Ectodermal cell (in vitro differentiated cells): ENCODE measurements at regions not wholly inside any gene's neighbourhood (a gene's known extent, or its start where the extent isn't known, plus 50 kb on each side); places are given as distances from the start of the nearest gene placed in this dataset.

Experiments
- H3K27ac ChIP-seq: 2 replicates; pipeline ENCODE4 v1.7.0; 2013; ENCODE audit warnings: mild to moderate bottlenecking, low read depth, low read length; ENCODE audit not compliant: insufficient read depth, poor library complexity, severe bottlenecking
- H3K27me3 ChIP-seq: 2 replicates; pipeline ENCODE4 v1.7.0; 2013; ENCODE audit warnings: mild to moderate bottlenecking, low read length; ENCODE audit not compliant: insufficient read depth, control insufficient read depth, poor library complexity, severe bottlenecking
- H3K36me3 ChIP-seq: one replicate; pipeline ENCODE4 v1.7.0; 2013; ENCODE audit warnings: low read length; ENCODE audit not compliant: control insufficient read depth, insufficient read depth
- H3K4me1 ChIP-seq: one replicate; pipeline ENCODE4 v1.7.0; 2013; ENCODE audit warnings: low read length; ENCODE audit not compliant: control insufficient read depth, insufficient read depth
- H3K4me3 ChIP-seq: 2 replicates; pipeline ENCODE4 v1.7.0; 2013; ENCODE audit warnings: low read depth, low read length, control low read depth; ENCODE audit not compliant: insufficient read depth
- H3K9me3 ChIP-seq: 2 replicates; pipeline ENCODE4 v1.7.0; 2013; ENCODE audit warnings: mild to moderate bottlenecking, low read length, moderate library complexity; ENCODE audit not compliant: control insufficient read depth
- WGBS, 2 experiments: methylation state at CpG; one replicate each; pipeline ENCODE4 v1.1.7; 2013; ENCODE audit warnings: missing lambda C conversion rate in 2 of 2; 5-methylcytosine and 5-hydroxymethylcytosine counted together

- H3K4me1 ChIP-seq: no peaks in the 10 kb centered on the region
- WGBS, 2 experiments: 88 to 89% methylated on average over 4 of the region's 4 CpGs
- no peak overlapping the region for H3K4me3 ChIP-seq
- peaks cover 3% of the 10 kb centered on the region for H3K9me3 ChIP-seq
- H3K36me3 ChIP-seq: no peaks in the 10 kb centered on the region
- H3K27me3 ChIP-seq: no peaks in the 10 kb centered on the region
- H3K27ac ChIP-seq: no peak overlapping the region
These were observed 91.1 kb upstream of the PTPN1 start for GRCh38 chr20:50418890-50419642.

GRCh38 chr20:50420380-50420779 lies 89.8 kb upstream of the PTPN1 start:
- no peaks in the 10 kb centered on the region for H3K36me3 ChIP-seq
- H3K27me3 ChIP-seq: no peaks in the 10 kb centered on the region
- H3K27ac ChIP-seq: no peak overlapping the region
- no peaks in the 10 kb centered on the region for H3K9me3 ChIP-seq
- 94 to 96% methylated on average over 7 of the region's 7 CpGs for WGBS, 2 experiments
- H3K4me3 ChIP-seq: no peak overlapping the region
- H3K4me1 ChIP-seq: no peaks in the 10 kb centered on the region

- Histone ChIP-seq H3K27ac (no peak overlapping the region), H3K9me3 (no peaks in the 10 kb centered on the region), H3K36me3 (no peaks in the 10 kb centered on the region), H3K4me3 (no peak overlapping the region), H3K27me3 (no peaks in the 10 kb centered on the region), H3K4me1 (no peaks in the 10 kb centered on the region)
- 94 to 95% methylated on average over 6 of the region's 6 CpGs for WGBS, 2 experiments
These were observed 88.5 kb upstream of the PTPN1 start for GRCh38 chr20:50421356-50422340.

- Histone ChIP-seq H3K36me3 (no peaks in the 10 kb centered on the region), H3K4me1 (peaks cover 4% of the 10 kb centered on the region), H3K27me3 (no peaks in the 10 kb centered on the region), H3K27ac (no peak overlapping the region), H3K4me3 (no peak overlapping the region), H3K9me3 (no peaks in the 10 kb centered on the region)
- WGBS, 2 experiments: 89 to 92% methylated on average over 6 of the region's 6 CpGs
These were observed 86.4 kb upstream of the PTPN1 start for GRCh38 chr20:50423758-50424157.

- WGBS, 2 experiments: 86 to 91% methylated on average over 3 of the region's 3 CpGs
- Histone ChIP-seq H3K4me3 (no peak overlapping the region), H3K27me3 (no peaks in the 10 kb centered on the region)
These were observed 85.1 kb upstream of the PTPN1 start for GRCh38 chr20:50425076-50425475.

GRCh38 chr20:50426866-50427718 lies 83.1 kb upstream of the PTPN1 start:
- no peaks in the 10 kb centered on the region for H3K36me3 ChIP-seq
- H3K27ac ChIP-seq: no peak overlapping the region
- H3K4me1 ChIP-seq: peaks cover 4% of the 10 kb centered on the region
- H3K27me3 ChIP-seq: no peaks in the 10 kb centered on the region
- H3K4me3 ChIP-seq: no peak overlapping the region
- H3K9me3 ChIP-seq: no peaks in the 10 kb centered on the region
- WGBS, 2 experiments: 82 to 85% methylated on average over 6 of the region's 6 CpGs

More at GRCh38 chr20:50425076-50425475, 85.1 kb upstream of the PTPN1 start:
- no peaks in the 10 kb centered on the region for H3K36me3 ChIP-seq
- H3K4me1 ChIP-seq: peaks cover 4% of the 10 kb centered on the region
- H3K27ac ChIP-seq: no peak overlapping the region
- no peaks in the 10 kb centered on the region for H3K9me3 ChIP-seq

- Histone ChIP-seq H3K4me3 (no peak overlapping the region), H3K4me1 (peaks cover 4% of the 10 kb centered on the region), H3K9me3 (no peaks in the 10 kb centered on the region), H3K27me3 (no peaks in the 10 kb centered on the region), H3K36me3 (no peaks in the 10 kb centered on the region), H3K27ac (no peak overlapping the region)
- 65 to 71% methylated on average over 5 of the region's 5 CpGs for WGBS, 2 experiments
These were observed 82.5 kb upstream of the PTPN1 start for GRCh38 chr20:50427719-50428083.

- H3K36me3 ChIP-seq: no peaks in the 10 kb centered on the region
- H3K27ac ChIP-seq: no peak overlapping the region
- H3K4me1 ChIP-seq: peaks cover 4% of the 10 kb centered on the region
- no peaks in the 10 kb centered on the region for H3K27me3 ChIP-seq
- no peaks in the 10 kb centered on the region for H3K9me3 ChIP-seq
- 91 to 96% methylated on average over 5 to 6 of the region's 6 CpGs for WGBS, 2 experiments
- H3K4me3 ChIP-seq: no peak overlapping the region
These were observed 81.9 kb upstream of the PTPN1 start for GRCh38 chr20:50428097-50428828.

GRCh38 chr20:50429412-50429811 lies 80.8 kb upstream of the PTPN1 start:
- H3K9me3 ChIP-seq: no peaks in the 10 kb centered on the region
- no peak overlapping the region for H3K4me3 ChIP-seq
- H3K4me1 ChIP-seq: peaks cover 4% of the 10 kb centered on the region
- H3K27ac ChIP-seq: no peak overlapping the region
- 91% methylated on average over 5 of the region's 5 CpGs for WGBS, 2 experiments
- H3K36me3 ChIP-seq: no peaks in the 10 kb centered on the region
- no peaks in the 10 kb centered on the region for H3K27me3 ChIP-seq
